ENCODE measurements at regions not wholly inside any gene's neighbourhood (a gene's known extent, or its start where the extent isn't known, plus 50 kb on each side); places are given as distances from the start of the nearest gene placed in this dataset.

DNA sequence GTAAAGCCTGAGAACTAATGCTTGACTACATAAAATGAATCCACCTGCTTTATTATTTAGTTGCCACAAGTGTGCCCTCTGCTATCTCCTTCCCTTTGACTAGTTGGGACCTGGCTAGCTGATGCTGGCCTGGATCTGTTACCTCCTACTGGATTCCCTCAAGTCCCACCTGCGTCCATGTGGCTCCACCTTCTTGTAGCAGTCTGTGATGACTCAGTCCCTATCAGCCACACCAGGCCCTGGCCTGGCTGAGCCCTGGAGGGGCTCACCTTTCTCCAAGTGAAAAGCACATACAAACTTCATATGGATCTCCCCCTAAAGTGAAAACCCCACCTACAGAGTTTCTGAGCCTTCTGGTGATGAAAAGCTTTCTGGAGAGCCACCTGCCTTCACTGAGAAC, 611.4 kb downstream of the SEMA5A start:
- no peak overlapping the region for H3K4me2 ChIP-seq (ENCODE audit: low read length)
- no peaks in the 10 kb centered on the region for H3K79me2 ChIP-seq
- H2AFZ ChIP-seq: no peak overlapping the region
- no peak overlapping the region for H3K4me3 ChIP-seq (ENCODE audit: low read depth, low read length)
- no peak overlapping the region for H3K9ac ChIP-seq
- H3K27ac ChIP-seq: no peak overlapping the region
- TF ChIP-seq, protein P1, sequence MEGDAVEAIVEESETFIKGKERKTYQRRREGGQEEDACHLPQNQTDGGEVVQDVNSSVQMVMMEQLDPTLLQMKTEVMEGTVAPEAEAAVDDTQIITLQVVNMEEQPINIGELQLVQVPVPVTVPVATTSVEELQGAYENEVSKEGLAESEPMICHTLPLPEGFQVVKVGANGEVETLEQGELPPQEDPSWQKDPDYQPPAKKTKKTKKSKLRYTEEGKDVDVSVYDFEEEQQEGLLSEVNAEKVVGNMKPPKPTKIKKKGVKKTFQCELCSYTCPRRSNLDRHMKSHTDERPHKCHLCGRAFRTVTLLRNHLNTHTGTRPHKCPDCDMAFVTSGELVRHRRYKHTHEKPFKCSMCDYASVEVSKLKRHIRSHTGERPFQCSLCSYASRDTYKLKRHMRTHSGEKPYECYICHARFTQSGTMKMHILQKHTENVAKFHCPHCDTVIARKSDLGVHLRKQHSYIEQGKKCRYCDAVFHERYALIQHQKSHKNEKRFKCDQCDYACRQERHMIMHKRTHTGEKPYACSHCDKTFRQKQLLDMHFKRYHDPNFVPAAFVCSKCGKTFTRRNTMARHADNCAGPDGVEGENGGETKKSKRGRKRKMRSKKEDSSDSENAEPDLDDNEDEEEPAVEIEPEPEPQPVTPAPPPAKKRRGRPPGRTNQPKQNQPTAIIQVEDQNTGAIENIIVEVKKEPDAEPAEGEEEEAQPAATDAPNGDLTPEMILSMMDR (IDR thresholded peaks at IDR 0.05): no peak
- no peaks in the 10 kb centered on the region for H3K27me3 ChIP-seq (ENCODE audit: control insufficient read depth, insufficient read depth, low read length)
- H3K36me3 ChIP-seq (ENCODE audit: control insufficient read depth, insufficient read depth, low read length): no peaks in the 10 kb centered on the region
- no peaks in the 10 kb centered on the region for H3K4me1 ChIP-seq
- H3K9me3 ChIP-seq (ENCODE audit: control insufficient read depth, low read length): no peaks in the 10 kb centered on the region

DNA sequence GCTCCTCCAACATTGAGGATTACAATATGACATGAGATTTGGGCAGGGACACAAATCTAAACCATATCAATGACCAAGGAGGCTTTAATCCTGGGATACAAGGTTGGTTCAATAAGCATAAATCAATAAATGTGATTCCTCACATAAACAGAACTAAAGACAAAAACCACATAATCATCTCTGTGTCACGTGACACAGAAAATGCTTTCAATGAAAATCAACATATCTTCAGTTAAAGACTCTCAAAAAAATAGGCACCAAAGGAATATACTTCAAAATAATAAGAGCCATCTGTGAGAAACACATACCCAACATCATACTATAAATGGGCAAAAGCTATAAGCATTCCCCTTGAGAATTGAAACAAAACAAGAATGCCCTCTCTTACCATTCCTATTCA, 604.9 kb downstream of the SEMA5A start:
- H3K27me3 ChIP-seq (ENCODE audit: control insufficient read depth, insufficient read depth, low read length): no peaks in the 10 kb centered on the region
- H3K27ac ChIP-seq: no peak overlapping the region
- H3K9ac ChIP-seq: no peak overlapping the region
- no peaks in the 10 kb centered on the region for H3K36me3 ChIP-seq (ENCODE audit: control insufficient read depth, insufficient read depth, low read length)
- no peaks in the 10 kb centered on the region for H3K9me3 ChIP-seq (ENCODE audit: control insufficient read depth, low read length)
- H2AFZ ChIP-seq: no peak overlapping the region
- no peak overlapping the region for H3K4me3 ChIP-seq (ENCODE audit: low read depth, low read length)
- no peak overlapping the region for H3K4me2 ChIP-seq (ENCODE audit: low read length)
- H3K79me2 ChIP-seq: no peaks in the 10 kb centered on the region
- H3K4me1 ChIP-seq: no peaks in the 10 kb centered on the region
- TF ChIP-seq, protein P1 (IDR thresholded peaks at IDR 0.05): no peak

DNA sequence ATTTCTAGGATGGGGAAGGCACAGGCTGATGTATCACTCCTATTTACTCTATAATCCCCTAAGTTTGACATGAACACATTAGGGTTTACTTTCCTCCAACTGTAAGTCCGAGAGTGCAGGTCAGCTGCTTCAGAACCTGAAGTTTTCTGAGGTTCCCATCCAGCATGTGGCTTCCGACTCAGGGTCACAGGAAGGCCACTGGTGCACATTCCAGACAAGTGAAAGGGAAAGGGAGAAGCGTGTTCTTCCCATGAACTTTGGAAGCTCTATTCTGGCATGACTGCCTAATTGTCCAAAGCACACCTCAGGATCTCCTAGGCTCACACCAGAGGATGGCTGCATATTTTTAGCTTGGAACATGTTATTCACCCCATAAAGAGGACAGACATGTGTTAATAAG, 602.6 kb downstream of the SEMA5A start:
- Histone ChIP-seq H3K79me2 (no peaks in the 10 kb centered on the region), H3K4me1 (no peaks in the 10 kb centered on the region), H3K36me3 (ENCODE audit: control insufficient read depth, insufficient read depth, low read length) (no peaks in the 10 kb centered on the region), H3K27ac (no peak overlapping the region), H3K9me3 (ENCODE audit: control insufficient read depth, low read length) (no peaks in the 10 kb centered on the region), H3K4me3 (ENCODE audit: low read depth, low read length) (no peak overlapping the region), H3K9ac (no peak overlapping the region), H2AFZ (no peak overlapping the region), H3K4me2 (ENCODE audit: low read length) (no peak overlapping the region), H3K27me3 (ENCODE audit: control insufficient read depth, insufficient read depth, low read length) (no peaks in the 10 kb centered on the region)
- TF ChIP-seq, protein P1 (IDR thresholded peaks at IDR 0.05): no peak

DNA sequence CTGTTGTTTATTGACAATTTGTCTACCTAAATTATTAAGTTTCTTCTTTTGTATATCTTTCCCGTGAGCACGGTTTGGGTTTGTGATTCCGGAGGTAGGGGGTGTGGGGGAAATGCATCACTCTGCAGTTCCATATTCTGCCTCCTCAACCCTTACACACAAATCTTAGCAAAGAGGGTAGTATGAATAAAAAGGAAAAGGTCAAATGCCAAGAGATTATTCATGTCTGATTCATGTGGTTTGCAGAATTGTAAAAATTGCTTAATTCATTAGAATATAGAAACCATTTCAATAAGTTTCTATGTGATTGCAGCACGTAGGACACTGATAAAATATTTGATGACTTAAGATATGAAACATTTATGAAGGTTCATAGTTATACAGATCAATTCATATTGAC, 601.9 kb downstream of the SEMA5A start:
- no peak overlapping the region for H3K4me3 ChIP-seq (ENCODE audit: low read depth, low read length)
- H2AFZ ChIP-seq: no peak overlapping the region
- H3K4me2 ChIP-seq (ENCODE audit: low read length): no peak overlapping the region
- no peaks in the 10 kb centered on the region for H3K4me1 ChIP-seq
- H3K27me3 ChIP-seq (ENCODE audit: control insufficient read depth, insufficient read depth, low read length): no peaks in the 10 kb centered on the region
- H3K9me3 ChIP-seq (ENCODE audit: control insufficient read depth, low read length): no peaks in the 10 kb centered on the region
- H3K27ac ChIP-seq: no peak overlapping the region
- TF ChIP-seq, protein P1 (IDR thresholded peaks at IDR 0.05): no peak
- no peaks in the 10 kb centered on the region for H3K79me2 ChIP-seq
- no peak overlapping the region for H3K9ac ChIP-seq
- no peaks in the 10 kb centered on the region for H3K36me3 ChIP-seq (ENCODE audit: control insufficient read depth, insufficient read depth, low read length)

DNA sequence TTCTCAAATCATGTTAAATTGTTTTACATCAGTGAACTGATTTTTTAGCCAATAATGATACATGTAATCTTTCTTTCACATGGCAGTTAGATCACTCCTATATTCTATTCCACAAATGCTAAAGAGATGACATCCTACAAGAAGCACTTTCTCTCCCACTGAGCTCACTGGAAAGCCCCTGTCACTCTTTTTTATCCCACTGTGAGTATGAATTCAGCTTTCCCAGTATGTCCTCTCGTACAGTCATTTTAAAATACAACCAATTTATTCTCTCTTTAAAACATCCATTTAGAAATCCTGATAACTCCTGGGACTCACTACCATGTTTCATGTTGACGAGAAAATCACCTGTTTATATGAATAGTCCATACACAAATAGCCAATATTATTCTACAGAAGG, 599.9 kb downstream of the SEMA5A start:
- Histone ChIP-seq H3K4me3 (ENCODE audit: low read depth, low read length) (no peak overlapping the region), H3K27me3 (ENCODE audit: control insufficient read depth, insufficient read depth, low read length) (no peaks in the 10 kb centered on the region), H3K36me3 (ENCODE audit: control insufficient read depth, insufficient read depth, low read length) (no peaks in the 10 kb centered on the region), H3K9ac (no peak overlapping the region), H3K4me2 (ENCODE audit: low read length) (no peak overlapping the region), H2AFZ (no peak overlapping the region), H3K79me2 (no peaks in the 10 kb centered on the region), H3K9me3 (ENCODE audit: control insufficient read depth, low read length) (no peaks in the 10 kb centered on the region), H3K4me1 (no peaks in the 10 kb centered on the region), H3K27ac (no peak overlapping the region)
- TF ChIP-seq, protein P1 (IDR thresholded peaks at IDR 0.05): no peak

Measured in parathyroid adenoma (tissue), 2 donors.